WTC11 (cell line): ENCODE measurements at regions not wholly inside any gene's neighbourhood (a gene's known extent, or its start where the extent isn't known, plus 50 kb on each side); places are given as distances from the start of the nearest gene placed in this dataset.

Source experiments
- ELF4 ChIP-seq: sonication (generic); formaldehyde crosslinking; IDR thresholded peaks from 2 replicates; pipeline ENCODE4 v1.8.1; 2022; ENCODE audit warnings: low read depth, mild to moderate bottlenecking, moderate library complexity, missing genetic modification reagents
- GTF2I ChIP-seq: fragments of 250-450 bp; sonication (Bioruptor Pico); conservative IDR thresholded peaks from 2 replicates; pipeline ENCODE4 v1.4.0; 2021; ENCODE audit warnings: mild to moderate bottlenecking
- MAX ChIP-seq: sonication (generic); formaldehyde crosslinking; IDR thresholded peaks from 2 replicates; pipeline ENCODE4 v1.8.0; 2022; ENCODE audit warnings: mild to moderate bottlenecking, missing genetic modification reagents
- PRRX2 ChIP-seq: fragments of 250-450 bp; sonication (Bioruptor Pico); IDR thresholded peaks from 2 replicates; pipeline ENCODE4 v1.8.0; 2021; ENCODE audit warnings: mild to moderate bottlenecking
- TEAD4 ChIP-seq: sonication (generic); formaldehyde crosslinking; IDR thresholded peaks from 2 replicates; pipeline ENCODE4 v1.8.0; 2022; ENCODE audit warnings: mild to moderate bottlenecking, missing genetic modification reagents
- USF1 ChIP-seq: sonication (generic); formaldehyde crosslinking; IDR thresholded peaks from 2 replicates; pipeline ENCODE4 v1.8.0; 2022; ENCODE audit warnings: mild to moderate bottlenecking, missing genetic modification reagents
- USF2 ChIP-seq: sonication (generic); formaldehyde crosslinking; IDR thresholded peaks from 2 replicates; pipeline ENCODE4 v1.8.1; 2023; ENCODE audit warnings: mild to moderate bottlenecking, missing genetic modification reagents, moderate library complexity
- ZNF416 ChIP-seq: fragments of 250-450 bp; sonication (Bioruptor Pico); IDR thresholded peaks from 2 replicates; pipeline ENCODE4 v1.9.0; 2021; ENCODE audit warnings: mild to moderate bottlenecking, inconsistent platforms
- TF ChIP-seq, protein P1 (sequence below): fragments of 200-600 bp; IDR thresholded peaks from 2 replicates; pipeline ENCODE4 v1.8.0; 2022; ENCODE audit warnings: antibody characterized with exemption
- TF ChIP-seq, protein P2 (sequence below): sonication (generic); formaldehyde crosslinking; conservative IDR thresholded peaks from 2 replicates; pipeline ENCODE4 v1.8.1; 2022; ENCODE audit warnings: mild to moderate bottlenecking, missing genetic modification reagents

GRCh38 chr10:29150010-29150409 is 138.9 kb upstream of the LYZL1 start:
- TF ChIP-seq USF2 (no peak), USF1 (CRISPR knock-in tag) (no peak), TEAD4 (CRISPR knock-in tag) (no peak), PRRX2 (no peak), GTF2I (CRISPR knock-in tag) (no peak), ZNF416 (CRISPR knock-in tag) (no peak), ELF4 (CRISPR knock-in tag) (no peak), MAX (CRISPR knock-in tag) (no peak)
- TF ChIP-seq, protein P1, sequence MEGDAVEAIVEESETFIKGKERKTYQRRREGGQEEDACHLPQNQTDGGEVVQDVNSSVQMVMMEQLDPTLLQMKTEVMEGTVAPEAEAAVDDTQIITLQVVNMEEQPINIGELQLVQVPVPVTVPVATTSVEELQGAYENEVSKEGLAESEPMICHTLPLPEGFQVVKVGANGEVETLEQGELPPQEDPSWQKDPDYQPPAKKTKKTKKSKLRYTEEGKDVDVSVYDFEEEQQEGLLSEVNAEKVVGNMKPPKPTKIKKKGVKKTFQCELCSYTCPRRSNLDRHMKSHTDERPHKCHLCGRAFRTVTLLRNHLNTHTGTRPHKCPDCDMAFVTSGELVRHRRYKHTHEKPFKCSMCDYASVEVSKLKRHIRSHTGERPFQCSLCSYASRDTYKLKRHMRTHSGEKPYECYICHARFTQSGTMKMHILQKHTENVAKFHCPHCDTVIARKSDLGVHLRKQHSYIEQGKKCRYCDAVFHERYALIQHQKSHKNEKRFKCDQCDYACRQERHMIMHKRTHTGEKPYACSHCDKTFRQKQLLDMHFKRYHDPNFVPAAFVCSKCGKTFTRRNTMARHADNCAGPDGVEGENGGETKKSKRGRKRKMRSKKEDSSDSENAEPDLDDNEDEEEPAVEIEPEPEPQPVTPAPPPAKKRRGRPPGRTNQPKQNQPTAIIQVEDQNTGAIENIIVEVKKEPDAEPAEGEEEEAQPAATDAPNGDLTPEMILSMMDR, result no peak
- TF ChIP-seq, protein P2, sequence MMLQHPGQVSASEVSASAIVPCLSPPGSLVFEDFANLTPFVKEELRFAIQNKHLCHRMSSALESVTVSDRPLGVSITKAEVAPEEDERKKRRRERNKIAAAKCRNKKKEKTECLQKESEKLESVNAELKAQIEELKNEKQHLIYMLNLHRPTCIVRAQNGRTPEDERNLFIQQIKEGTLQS (CRISPR knock-in tag), result no peak
